ENCODE measurements at regions not wholly inside any gene's neighbourhood (a gene's known extent, or its start where the extent isn't known, plus 50 kb on each side); places are given as distances from the start of the nearest gene placed in this dataset.

- no peak overlapping the region for H3K9ac ChIP-seq (ENCODE audit: low read length)
- no peaks in the 10 kb centered on the region for H3K36me3 ChIP-seq (ENCODE audit: insufficient read depth, low read length)
- H3K4me3 ChIP-seq (ENCODE audit: low read length): no peak overlapping the region
- no peaks in the 10 kb centered on the region for H3F3A ChIP-seq (ENCODE audit: insufficient read depth, low read length, poor library complexity, severe bottlenecking)
- H2AFZ ChIP-seq (ENCODE audit: low read depth, low read length): no peak overlapping the region
- H3K79me2 ChIP-seq (replicated peaks; ENCODE audit: insufficient read depth, low read length): no peaks in the 10 kb centered on the region
- no peaks in the 10 kb centered on the region for H3K9me2 ChIP-seq (ENCODE audit: insufficient read depth, low read length)
- no peaks in the 10 kb centered on the region for H4K20me1 ChIP-seq (ENCODE audit: insufficient read depth)
- no peak for TF ChIP-seq EP300 (conservative IDR thresholded peaks at IDR 0.05; ENCODE audit: poor library complexity, severe bottlenecking)
- no peak for TF ChIP-seq CTCF (IDR thresholded peaks at IDR 0.05; ENCODE audit: poor library complexity, severe bottlenecking)
- TF ChIP-seq TAF1 (IDR thresholded peaks at IDR 0.05; ENCODE audit: low read depth): no peak
- TF ChIP-seq, protein P1, sequence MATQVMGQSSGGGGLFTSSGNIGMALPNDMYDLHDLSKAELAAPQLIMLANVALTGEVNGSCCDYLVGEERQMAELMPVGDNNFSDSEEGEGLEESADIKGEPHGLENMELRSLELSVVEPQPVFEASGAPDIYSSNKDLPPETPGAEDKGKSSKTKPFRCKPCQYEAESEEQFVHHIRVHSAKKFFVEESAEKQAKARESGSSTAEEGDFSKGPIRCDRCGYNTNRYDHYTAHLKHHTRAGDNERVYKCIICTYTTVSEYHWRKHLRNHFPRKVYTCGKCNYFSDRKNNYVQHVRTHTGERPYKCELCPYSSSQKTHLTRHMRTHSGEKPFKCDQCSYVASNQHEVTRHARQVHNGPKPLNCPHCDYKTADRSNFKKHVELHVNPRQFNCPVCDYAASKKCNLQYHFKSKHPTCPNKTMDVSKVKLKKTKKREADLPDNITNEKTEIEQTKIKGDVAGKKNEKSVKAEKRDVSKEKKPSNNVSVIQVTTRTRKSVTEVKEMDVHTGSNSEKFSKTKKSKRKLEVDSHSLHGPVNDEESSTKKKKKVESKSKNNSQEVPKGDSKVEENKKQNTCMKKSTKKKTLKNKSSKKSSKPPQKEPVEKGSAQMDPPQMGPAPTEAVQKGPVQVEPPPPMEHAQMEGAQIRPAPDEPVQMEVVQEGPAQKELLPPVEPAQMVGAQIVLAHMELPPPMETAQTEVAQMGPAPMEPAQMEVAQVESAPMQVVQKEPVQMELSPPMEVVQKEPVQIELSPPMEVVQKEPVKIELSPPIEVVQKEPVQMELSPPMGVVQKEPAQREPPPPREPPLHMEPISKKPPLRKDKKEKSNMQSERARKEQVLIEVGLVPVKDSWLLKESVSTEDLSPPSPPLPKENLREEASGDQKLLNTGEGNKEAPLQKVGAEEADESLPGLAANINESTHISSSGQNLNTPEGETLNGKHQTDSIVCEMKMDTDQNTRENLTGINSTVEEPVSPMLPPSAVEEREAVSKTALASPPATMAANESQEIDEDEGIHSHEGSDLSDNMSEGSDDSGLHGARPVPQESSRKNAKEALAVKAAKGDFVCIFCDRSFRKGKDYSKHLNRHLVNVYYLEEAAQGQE (IDR thresholded peaks at IDR 0.05; ENCODE audit: borderline replicate concordance): no peak
- TF ChIP-seq POLR2AphosphoS5 (IDR thresholded peaks at IDR 0.05): no peak
- TF ChIP-seq MXI1 (conservative IDR thresholded peaks at IDR 0.05; ENCODE audit: poor library complexity, severe bottlenecking): no peak
- TF ChIP-seq SMC3 (conservative IDR thresholded peaks at IDR 0.05; ENCODE audit: poor library complexity): no peak
- no peak for TF ChIP-seq RAD21 (conservative IDR thresholded peaks at IDR 0.05)
- no peak for TF ChIP-seq EZH2 (IDR thresholded peaks at IDR 0.05; ENCODE audit: borderline replicate concordance, insufficient read depth, low read length, poor library complexity, severe bottlenecking)
- H3K27me3 ChIP-seq (ENCODE audit: insufficient read depth, low read depth, low read length): no peaks in the 10 kb centered on the region
- no peaks in the 10 kb centered on the region for H3K9me3 ChIP-seq (ENCODE audit: low read length)
- no peak overlapping the region for H3K4me2 ChIP-seq (ENCODE audit: low read length)
- H3K27ac ChIP-seq (ENCODE audit: low read length): no peak overlapping the region
Observed at GRCh38 chr11:115845872-115846271, 341.7 kb upstream of the CADM1 start.

DNA sequence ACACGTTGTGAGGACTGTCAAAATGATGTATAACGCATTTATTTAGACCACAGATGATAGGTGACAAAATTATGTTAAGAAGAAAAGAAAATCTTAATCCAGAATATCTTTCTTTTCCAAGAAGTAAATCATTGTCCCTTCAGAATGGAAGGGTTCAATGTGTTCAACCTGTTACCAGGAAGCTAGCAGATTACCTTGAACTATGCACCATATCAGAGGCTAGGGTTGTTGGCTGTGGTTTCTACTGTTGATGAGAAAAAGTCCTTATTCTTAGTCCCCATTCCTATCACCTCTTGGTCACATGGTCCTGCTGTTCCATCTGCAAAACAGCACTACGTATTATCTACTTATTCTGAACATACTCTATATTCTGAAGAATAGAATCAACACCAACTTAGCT lies 339.5 kb upstream of the CADM1 start:
- no peak overlapping the region for H2AFZ ChIP-seq (ENCODE audit: low read depth, low read length)
- no peaks in the 10 kb centered on the region for H4K20me1 ChIP-seq (ENCODE audit: insufficient read depth)
- TF ChIP-seq EZH2 (IDR thresholded peaks at IDR 0.05; ENCODE audit: borderline replicate concordance, insufficient read depth, low read length, poor library complexity, severe bottlenecking) (no peak), EP300 (conservative IDR thresholded peaks at IDR 0.05; ENCODE audit: poor library complexity, severe bottlenecking) (no peak), TAF1 (IDR thresholded peaks at IDR 0.05; ENCODE audit: low read depth) (no peak), CTCF (IDR thresholded peaks at IDR 0.05; ENCODE audit: poor library complexity, severe bottlenecking) (no peak), RAD21 (conservative IDR thresholded peaks at IDR 0.05) (no peak), MXI1 (conservative IDR thresholded peaks at IDR 0.05; ENCODE audit: poor library complexity, severe bottlenecking) (no peak), SMC3 (conservative IDR thresholded peaks at IDR 0.05; ENCODE audit: poor library complexity) (no peak), POLR2AphosphoS5 (IDR thresholded peaks at IDR 0.05) (no peak)
- TF ChIP-seq, protein P1 (IDR thresholded peaks at IDR 0.05; ENCODE audit: borderline replicate concordance): no peak
- H3K79me2 ChIP-seq (replicated peaks; ENCODE audit: insufficient read depth, low read length): no peaks in the 10 kb centered on the region
- no peaks in the 10 kb centered on the region for H3K9me3 ChIP-seq (ENCODE audit: low read length)
- H3K27ac ChIP-seq (ENCODE audit: low read length): no peak overlapping the region
- H3K27me3 ChIP-seq (ENCODE audit: insufficient read depth, low read depth, low read length): no peaks in the 10 kb centered on the region
- H3K4me2 ChIP-seq (ENCODE audit: low read length): no peak overlapping the region
- H3K9me2 ChIP-seq (ENCODE audit: insufficient read depth, low read length): no peaks in the 10 kb centered on the region
- H3K9ac ChIP-seq (ENCODE audit: low read length): no peak overlapping the region
- no peaks in the 10 kb centered on the region for H3K36me3 ChIP-seq (ENCODE audit: insufficient read depth, low read length)
- no peak overlapping the region for H3K4me3 ChIP-seq (ENCODE audit: low read length)
- H3F3A ChIP-seq (ENCODE audit: insufficient read depth, low read length, poor library complexity, severe bottlenecking): no peaks in the 10 kb centered on the region

Measured in neural cell (in vitro differentiated cells).